Panc1 (cell line): ENCODE measurements at regions not wholly inside any gene's neighbourhood (a gene's known extent, or its start where the extent isn't known, plus 50 kb on each side); places are given as distances from the start of the nearest gene placed in this dataset.

ENCODE experiments used
- ATAC-seq: fragments of 200-7000 bp; cut with Tn5 transposase; 2 replicates; pipeline ENCODE4 v1.9.1; 2020; ENCODE audit warnings: mild to moderate bottlenecking, moderate library complexity
- BruUV-seq: library from RNA; stranded (reverse); fragments of 400-500 nt; replicated peaks from 2 replicates; lab custom pipeline; 2021; lab: Mats Ljungman, UMichigan
- CTCF ChIA-PET: fragments of 300-600 bp; sonication (Branson Sonifier 250); formaldehyde crosslinking; loops from one replicate; lab custom pipeline; 2022; ENCODE audit warnings: antibody characterized with exemption; lab: Charles Lee
- POLR2A ChIA-PET: fragments of 300-600 bp; sonication (Branson Sonifier 250); formaldehyde crosslinking; loops from one replicate; lab custom pipeline; 2022; ENCODE audit warnings: antibody characterized with exemption; lab: Charles Lee
- DNase-seq: peaks from one replicate; pipeline ENCODE4 v3.0.0-alpha.2; 2010; ENCODE audit warnings: low read depth, low spot score
- H3K27ac ChIP-seq: 2 replicates; pipeline ENCODE4 v1.5.1; 2011; ENCODE audit warnings: mild to moderate bottlenecking, low read length, inconsistent platforms
- H3K27me3 ChIP-seq: fragments of 200-500 bp; sonication (Bioruptor generic); 2 replicates; pipeline ENCODE4 v1.6.0; 2014; ENCODE audit warnings: low read length, inconsistent platforms; ENCODE audit not compliant: control insufficient read depth, insufficient read depth
- H3K36me3 ChIP-seq: fragments of 200-500 bp; sonication (Bioruptor generic); 2 replicates; pipeline ENCODE4 v1.5.1; 2014; ENCODE audit warnings: inconsistent platforms, mild to moderate bottlenecking, low read length, moderate library complexity; ENCODE audit not compliant: control insufficient read depth, insufficient read depth
- H3K4me1 ChIP-seq: 2 replicates; pipeline ENCODE4 v1.5.1; 2011; ENCODE audit warnings: inconsistent platforms, mild to moderate bottlenecking, low read length, moderate library complexity; ENCODE audit not compliant: control insufficient read depth, insufficient read depth
- H3K4me3 ChIP-seq, 2 experiments: 2 replicates each; pipeline ENCODE4 v1.5.1; 2011 to 2012; ENCODE audit warnings: low read depth in 2 of 2, low read length in 2 of 2, mild to moderate bottlenecking in 2 of 2, inconsistent platforms in 1 of 2, moderate library complexity in 1 of 2
- H3K9me3 ChIP-seq: fragments of 200-500 bp; sonication (Bioruptor generic); 2 replicates; pipeline ENCODE4 v1.5.1; 2014; ENCODE audit warnings: low read depth, mild to moderate bottlenecking, inconsistent platforms, low read length, moderate library complexity; ENCODE audit not compliant: control insufficient read depth, insufficient read depth
- CTCF ChIP-seq: fragments of 450-650 bp; IDR thresholded peaks from 2 replicates; pipeline ENCODE4 v1.5.1; 2017; ENCODE audit warnings: mild to moderate bottlenecking
- POLR2AphosphoS5 ChIP-seq: IDR thresholded peaks from 2 replicates; pipeline ENCODE4 v1.6.1; 2012; ENCODE audit warnings: mild to moderate bottlenecking, low read depth, low read length, moderate library complexity
- SIN3A ChIP-seq: IDR thresholded peaks from 2 replicates; pipeline ENCODE4 v1.6.1; 2012; ENCODE audit warnings: low read depth, mild to moderate bottlenecking, low read length, moderate library complexity, borderline replicate concordance; ENCODE audit not compliant: insufficient read depth
- TCF7L2 ChIP-seq: IDR thresholded peaks from 2 replicates; pipeline ENCODE4 v1.6.1; 2011; ENCODE audit warnings: mild to moderate bottlenecking, low read depth, low read length, inconsistent platforms
- in situ Hi-C: cut with HindIII; loops from 2 replicates; pipeline ENCODE4 v1.10.0; 2016; ENCODE audit warnings: low sequenced_read_pairs, low pct_unique_long_range_greater_than_20kb
- intact Hi-C: fragments of 100-400 bp; cut with micrococcal nuclease; formaldehyde crosslinking; loops from one replicate; pipeline ENCODE4 v1.10.0; 2022; ENCODE audit not compliant: unreplicated experiment
- TF ChIP-seq, protein P1 (sequence below), 2 experiments: IDR thresholded peaks; 2 replicates each; pipeline ENCODE4 v1.6.1; 2011 to 2012; ENCODE audit warnings: low read depth in 2 of 2, control low read depth in 1 of 2, low read length in 1 of 2, mild to moderate bottlenecking in 1 of 2, moderate library complexity in 1 of 2; ENCODE audit not compliant: insufficient read depth in 1 of 2

DNA sequence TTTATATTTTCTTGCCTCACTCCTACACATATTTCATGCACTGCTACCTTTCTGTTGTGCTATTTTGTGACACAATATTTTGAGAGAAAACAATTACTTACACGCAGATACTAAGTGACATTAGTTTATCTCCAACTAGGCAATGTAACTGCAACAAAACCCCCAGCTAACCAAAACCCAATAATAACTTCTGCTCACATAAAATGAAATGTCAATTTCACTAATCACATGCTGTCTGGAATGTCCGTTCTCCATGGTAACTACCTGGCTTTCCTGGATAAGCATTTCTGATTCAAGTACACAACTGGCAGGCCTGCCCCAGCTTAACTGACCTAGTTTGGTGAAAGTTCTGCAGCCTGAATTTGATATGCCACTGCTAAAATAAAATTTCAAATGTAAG, 313.5 kb downstream of the TMA16 start:
- no peaks in the 10 kb centered on the region for H3K36me3 ChIP-seq

GRCh38 chr4:163810755-163811154, 316.3 kb downstream of the TMA16 start:
- CTCF ChIA-PET = no interaction called here
- no peaks in the 10 kb centered on the region for H3K9me3 ChIP-seq
- in situ Hi-C loops = no loop called here
- DNase-seq = no peak
- H3K4me1 ChIP-seq = no peaks in the 10 kb centered on the region
- H3K4me3 ChIP-seq = no peak overlapping the region
- POLR2A ChIA-PET = no interaction called here
- BruUV-seq = no TSS peak
- intact Hi-C loops = no loop called here
- TF ChIP-seq CTCF (no peak), SIN3A (no peak), POLR2AphosphoS5 (no peak)
- TF ChIP-seq, protein P1, sequence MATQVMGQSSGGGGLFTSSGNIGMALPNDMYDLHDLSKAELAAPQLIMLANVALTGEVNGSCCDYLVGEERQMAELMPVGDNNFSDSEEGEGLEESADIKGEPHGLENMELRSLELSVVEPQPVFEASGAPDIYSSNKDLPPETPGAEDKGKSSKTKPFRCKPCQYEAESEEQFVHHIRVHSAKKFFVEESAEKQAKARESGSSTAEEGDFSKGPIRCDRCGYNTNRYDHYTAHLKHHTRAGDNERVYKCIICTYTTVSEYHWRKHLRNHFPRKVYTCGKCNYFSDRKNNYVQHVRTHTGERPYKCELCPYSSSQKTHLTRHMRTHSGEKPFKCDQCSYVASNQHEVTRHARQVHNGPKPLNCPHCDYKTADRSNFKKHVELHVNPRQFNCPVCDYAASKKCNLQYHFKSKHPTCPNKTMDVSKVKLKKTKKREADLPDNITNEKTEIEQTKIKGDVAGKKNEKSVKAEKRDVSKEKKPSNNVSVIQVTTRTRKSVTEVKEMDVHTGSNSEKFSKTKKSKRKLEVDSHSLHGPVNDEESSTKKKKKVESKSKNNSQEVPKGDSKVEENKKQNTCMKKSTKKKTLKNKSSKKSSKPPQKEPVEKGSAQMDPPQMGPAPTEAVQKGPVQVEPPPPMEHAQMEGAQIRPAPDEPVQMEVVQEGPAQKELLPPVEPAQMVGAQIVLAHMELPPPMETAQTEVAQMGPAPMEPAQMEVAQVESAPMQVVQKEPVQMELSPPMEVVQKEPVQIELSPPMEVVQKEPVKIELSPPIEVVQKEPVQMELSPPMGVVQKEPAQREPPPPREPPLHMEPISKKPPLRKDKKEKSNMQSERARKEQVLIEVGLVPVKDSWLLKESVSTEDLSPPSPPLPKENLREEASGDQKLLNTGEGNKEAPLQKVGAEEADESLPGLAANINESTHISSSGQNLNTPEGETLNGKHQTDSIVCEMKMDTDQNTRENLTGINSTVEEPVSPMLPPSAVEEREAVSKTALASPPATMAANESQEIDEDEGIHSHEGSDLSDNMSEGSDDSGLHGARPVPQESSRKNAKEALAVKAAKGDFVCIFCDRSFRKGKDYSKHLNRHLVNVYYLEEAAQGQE (IDR thresholded peaks at IDR 0.05; ENCODE audit: insufficient read depth in 1 of 2, low read depth in 2 of 2, low read length in 1 of 2) = no peak
- no peaks in the 10 kb centered on the region for H3K36me3 ChIP-seq
- H3K27ac ChIP-seq = no peak overlapping the region
- ATAC-seq = no peak
- H3K27me3 ChIP-seq = no peaks in the 10 kb centered on the region

More for the DNA sequence above, 313.5 kb downstream of the TMA16 start:
- Histone ChIP-seq H3K4me3 (no peak overlapping the region), H3K9me3 (no peaks in the 10 kb centered on the region), H3K27me3 (no peaks in the 10 kb centered on the region), H3K27ac (no peak overlapping the region), H3K4me1 (no peaks in the 10 kb centered on the region)
- no peak for ATAC-seq
- CTCF ChIA-PET = no interaction called here
- BruUV-seq = no TSS peak
- DNase-seq = no peak
- POLR2A ChIA-PET = no interaction called here
- intact Hi-C loops = no loop called here
- in situ Hi-C loops = no loop called here
- no peak for TF ChIP-seq POLR2AphosphoS5
- TF ChIP-seq CTCF = no peak
- TF ChIP-seq SIN3A = no peak
- no peak for TF ChIP-seq TCF7L2
- TF ChIP-seq, protein P1 (IDR thresholded peaks at IDR 0.05; ENCODE audit: insufficient read depth in 1 of 2, low read depth in 2 of 2, low read length in 1 of 2) = no peak
